Activated CD4-positive, alpha-beta T cell treated with anti-CD3 and anti-CD28 coated beads, Interleukin-2, Interleukin-6, amounts not matched to agents 100 ng/mL and 50 ng/mL, durations not matched to agents 16 hours and 8 hours (primary cell): ENCODE measurements at regions not wholly inside any gene's neighbourhood (a gene's known extent, or its start where the extent isn't known, plus 50 kb on each side); places are given as distances from the start of the nearest gene placed in this dataset.
"Not testable (repeated sequence)": the region's sequence is repeated elsewhere in the genome, so short reads cannot be mapped to it uniquely, and the experiment has no call there.

Experiments used
- DNase-seq: peaks from one replicate; pipeline ENCODE4 v3.0.0-alpha.2; 2020

DNA sequence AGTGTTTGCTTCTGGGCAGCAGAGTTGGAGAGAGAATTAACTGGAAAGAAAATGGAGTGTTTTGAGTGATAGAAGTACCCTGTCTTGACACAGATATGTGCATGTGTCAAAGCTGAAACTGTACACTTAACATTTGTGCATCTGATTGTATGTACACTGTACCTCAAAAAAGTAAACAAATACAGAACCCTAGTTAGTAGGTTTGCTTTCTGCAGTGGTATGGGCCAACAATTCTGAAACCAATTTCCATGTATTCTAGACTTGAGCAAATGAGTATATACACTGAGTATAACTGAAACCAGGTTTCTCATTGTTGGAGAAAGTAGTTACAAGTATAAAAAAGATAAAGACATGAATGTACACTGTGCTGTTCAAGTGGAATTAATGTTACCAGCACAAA, 52.4 kb downstream of the ELAPOR2 start:
- peak; percentile 8 for DNase-seq

DNA sequence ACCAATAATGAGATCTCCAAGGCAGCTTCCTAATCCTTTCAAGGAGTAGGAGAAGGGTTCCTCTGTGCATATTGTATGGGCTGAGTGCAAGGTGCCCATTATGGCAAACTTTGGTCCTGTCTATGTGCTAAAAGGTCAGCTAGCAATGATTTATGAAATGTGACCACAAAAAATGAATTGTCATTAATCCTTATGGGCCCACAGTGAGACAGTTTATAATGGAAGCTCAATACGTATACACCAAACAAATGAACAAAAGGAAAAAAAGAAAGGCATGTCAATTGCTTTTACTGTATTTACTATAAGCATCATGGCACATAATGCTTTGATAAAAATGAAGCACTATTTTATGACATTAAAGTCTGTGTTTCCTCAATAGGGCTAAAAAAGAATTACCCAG, 54.5 kb downstream of the ELAPOR2 start:
- no peak for DNase-seq

DNA sequence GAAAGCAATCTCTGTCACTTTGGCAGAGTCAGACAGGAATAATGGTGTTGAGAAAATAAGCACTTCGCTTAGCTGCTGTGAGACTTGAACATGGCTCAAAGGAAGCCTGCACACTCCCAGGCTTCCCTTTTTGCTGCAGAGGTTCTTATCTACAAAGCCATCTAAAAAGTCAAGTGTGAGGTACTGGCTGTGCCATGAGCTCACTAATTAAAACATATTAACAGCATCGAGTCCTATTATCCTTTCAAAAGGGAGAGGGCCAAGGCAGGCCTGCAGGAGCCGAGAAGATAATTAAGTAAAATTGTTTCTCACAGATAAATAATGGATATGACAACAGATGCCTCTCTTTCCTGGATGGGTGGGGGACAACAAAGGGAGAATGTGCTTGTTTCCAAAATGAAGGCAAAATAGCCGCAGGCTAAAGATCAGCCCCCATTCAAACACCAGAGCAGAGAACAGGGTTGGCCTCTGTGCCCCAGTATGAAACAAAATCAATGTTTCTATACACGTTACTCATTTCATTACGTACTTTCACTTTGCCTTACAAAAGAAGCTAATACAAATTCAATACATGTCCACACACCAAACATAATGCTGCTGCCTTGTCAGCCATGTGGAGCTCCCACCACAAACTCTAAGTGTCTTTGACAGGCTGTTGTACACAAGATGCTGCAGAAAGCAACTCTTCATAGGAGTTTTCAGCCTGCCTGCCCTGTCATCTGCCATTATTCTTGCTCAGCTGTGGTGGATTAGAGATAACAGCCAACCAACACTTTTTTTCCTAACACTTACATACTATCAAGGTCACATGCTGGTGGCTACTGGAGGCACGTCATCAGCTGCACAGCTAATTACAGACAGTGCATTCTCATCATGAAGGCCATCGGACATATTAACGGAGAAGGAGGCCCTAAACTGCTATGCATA, 55.3 kb downstream of the ELAPOR2 start:
- DNase-seq: no peak

DNA sequence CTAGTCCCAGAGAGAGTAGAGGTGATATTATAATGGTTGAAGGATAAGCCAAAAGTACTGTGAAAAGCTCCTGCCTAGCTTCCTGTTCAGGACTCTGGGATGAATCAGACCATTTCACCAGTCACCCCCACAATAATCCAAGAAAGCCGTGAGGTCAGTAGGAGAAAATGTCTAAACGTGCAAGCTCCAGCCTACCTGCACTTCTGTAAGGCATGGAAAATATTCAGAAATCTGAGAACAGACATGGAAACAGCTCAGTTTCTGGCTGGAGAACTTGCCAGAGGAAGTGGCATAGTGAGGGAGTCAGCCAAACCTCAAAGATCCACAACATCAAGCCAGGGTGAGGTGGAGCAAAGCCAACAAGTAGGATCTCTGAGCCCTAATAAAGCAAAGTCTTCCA, 58.2 kb downstream of the ELAPOR2 start:
- no peak for DNase-seq

DNA sequence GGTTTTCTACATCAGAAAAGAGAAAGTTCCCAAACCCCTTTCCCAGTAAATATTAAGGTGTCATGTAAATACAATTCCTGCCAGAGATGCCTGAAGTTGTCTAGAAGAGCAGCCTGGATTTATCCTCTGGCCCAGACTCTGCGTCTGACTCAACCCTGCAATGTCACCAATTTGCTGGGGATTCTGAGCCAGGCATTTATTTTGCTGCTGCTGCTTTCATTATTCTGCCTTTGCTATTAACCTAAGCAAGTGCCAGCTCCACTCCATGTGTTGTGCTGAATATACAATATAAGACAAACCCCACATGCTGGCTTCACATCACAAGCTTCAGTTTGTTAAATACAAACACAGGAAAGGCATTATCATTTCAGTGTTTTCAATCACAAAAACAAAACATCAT, 59.1 kb downstream of the ELAPOR2 start:
- DNase-seq: no peak

DNA sequence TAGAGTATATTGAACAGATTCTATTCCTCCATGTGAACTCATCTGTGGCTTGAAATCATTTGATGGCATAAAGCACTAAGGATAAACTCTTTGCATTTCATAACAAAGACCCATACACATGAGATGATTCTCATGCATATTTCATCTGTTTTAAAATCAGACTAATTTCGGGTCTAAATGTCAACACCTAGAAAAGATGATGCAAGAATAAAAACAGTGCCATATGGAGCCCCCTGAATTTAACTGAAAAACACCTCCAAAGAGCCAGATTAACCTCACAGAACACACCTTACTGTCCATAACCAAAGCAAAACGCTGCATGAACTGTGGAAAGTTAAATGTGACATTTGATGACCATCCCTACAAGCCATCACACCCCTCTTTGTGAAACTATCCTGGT, 59.7 kb downstream of the ELAPOR2 start:
- no peak for DNase-seq

DNA sequence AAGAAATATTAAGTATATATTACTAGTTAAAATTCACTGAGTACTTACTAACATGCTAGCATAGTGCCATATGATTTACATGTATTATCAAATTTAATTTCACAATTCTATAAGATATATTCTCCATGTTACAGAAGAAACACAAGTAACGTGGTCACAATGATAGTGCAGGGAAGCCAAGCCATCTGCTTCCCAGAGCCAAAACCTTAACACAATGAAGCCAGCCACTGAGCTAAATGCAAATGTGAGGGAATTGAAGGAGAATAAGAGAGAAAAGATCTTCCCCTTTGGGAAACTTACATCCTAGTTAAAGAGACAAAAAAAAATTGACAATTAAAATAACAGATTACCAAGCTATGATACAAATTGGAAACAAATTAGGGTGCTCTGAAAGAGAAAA, 63.6 kb downstream of the ELAPOR2 start:
- DNase-seq: no peak

DNA sequence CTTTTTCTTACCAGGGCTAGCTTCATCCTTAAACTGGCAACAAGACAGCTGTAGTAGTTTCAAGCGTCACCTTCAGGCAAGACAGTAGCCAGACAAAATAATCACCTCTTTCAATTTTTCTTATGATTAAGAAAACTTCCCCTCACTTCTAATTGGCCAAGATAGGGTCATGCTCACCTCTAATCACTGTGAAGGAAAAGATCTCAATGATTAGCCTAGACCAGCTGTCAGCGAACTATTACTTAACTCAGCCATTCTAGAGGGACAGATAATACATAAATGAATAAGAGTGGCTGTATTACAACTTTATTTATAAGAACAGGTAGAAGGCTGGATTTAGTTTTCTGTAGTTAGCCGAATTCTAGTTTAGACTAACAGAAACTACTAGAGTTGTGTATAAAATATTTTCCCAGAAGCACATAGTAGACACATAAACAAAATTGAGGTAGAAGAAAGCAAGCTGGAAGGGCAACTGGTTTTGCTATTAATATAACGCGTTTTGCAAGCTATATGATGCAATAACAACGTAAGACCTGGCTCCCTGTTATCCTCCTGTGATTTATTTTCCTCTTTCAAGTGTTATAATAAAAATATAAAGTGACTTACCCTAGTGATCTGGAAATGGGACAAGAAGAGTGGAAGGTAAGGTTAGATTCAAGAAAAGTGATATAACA, 64.3 kb downstream of the ELAPOR2 start:
- DNase-seq: no peak

DNA sequence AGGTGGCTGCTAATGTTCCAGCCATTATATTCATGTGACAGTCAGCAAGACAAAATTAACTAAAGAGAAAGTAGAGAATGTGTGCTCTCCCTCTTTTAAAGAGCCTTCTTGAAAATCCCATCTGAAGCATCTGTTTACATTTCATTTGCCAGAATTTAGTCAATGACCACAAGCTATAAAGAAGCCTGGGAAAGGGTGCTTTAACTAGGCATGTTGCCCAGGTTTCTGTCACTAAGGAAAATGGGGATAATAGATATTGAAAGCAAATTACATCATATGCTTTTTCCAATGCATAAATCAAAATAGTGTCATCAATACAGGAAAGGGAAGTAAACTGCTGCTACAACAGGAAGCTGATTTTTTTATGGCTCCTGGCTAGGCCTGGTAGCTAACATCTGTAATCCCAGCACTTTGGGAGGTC, 67.7 kb downstream of the ELAPOR2 start:
- no peak for DNase-seq

DNA sequence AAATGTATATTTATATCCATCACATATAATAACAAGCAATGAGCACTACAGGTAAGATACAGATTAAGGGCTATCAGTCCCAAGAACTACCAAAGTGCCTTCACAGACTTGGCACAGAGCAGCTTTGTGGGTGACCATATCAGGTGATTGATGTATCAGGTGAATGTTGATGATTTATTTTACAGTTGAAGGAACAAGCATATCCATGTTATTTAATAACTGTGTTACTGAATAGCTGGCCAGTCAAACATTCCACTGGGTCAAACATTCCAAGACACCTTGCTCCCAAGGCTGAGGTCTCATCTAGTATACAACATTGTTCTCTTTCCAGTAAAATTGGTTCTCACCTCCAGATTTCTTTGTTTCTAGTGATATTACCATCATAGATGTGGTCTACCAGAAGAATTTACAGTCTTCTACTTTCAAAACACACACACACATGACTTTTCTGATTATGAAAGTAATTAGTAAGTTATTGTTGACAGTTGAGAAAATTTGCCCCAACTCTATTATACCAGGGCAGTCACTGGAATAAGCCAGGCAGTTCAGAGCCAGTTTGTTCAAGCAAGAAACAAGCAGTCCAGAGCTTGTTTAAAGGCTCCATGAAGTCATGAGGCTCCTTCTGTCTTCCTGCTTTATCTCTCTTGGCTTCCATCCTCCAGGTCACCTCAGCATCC, 68.2 kb downstream of the ELAPOR2 start:
- DNase-seq: no peak

DNA sequence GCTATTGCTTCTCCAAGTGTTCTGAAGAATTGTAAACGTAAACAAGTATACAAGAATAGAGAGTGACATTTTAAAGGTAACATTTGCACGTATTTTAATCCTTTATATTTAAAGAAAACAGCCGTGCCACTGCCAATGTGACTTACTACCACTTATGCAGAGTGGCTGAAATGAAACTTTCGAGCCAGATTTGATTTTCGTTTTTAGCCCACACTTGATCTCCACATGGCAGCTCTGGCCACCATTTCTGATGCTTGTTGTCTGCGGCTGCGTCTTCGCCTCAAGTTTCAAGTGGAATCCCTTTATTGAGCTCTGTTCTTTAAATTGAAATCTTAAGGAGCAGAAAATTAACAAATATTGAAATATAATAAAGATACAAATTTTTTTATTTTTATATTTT, 70.0 kb downstream of the ELAPOR2 start:
- DNase-seq: no peak

DNA sequence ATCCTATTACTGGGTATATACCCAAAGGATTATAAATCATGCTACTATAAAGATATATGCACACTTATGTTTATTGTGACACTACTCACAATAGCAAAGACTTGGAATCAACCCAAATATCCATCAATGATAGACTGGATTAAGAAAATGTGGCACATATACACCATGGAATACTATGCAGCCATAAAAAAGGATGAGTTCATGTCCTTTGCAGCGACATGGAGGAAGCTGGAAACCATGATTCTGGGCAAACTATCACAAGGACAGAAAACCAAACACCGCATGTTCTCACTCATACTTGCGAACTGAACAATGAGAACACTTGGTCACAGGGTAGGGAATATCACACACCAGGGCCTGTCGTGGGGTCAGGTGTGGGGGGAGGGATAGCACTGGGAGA, 71.6 kb downstream of the ELAPOR2 start:
- DNase-seq: not testable (repeated sequence)

DNA sequence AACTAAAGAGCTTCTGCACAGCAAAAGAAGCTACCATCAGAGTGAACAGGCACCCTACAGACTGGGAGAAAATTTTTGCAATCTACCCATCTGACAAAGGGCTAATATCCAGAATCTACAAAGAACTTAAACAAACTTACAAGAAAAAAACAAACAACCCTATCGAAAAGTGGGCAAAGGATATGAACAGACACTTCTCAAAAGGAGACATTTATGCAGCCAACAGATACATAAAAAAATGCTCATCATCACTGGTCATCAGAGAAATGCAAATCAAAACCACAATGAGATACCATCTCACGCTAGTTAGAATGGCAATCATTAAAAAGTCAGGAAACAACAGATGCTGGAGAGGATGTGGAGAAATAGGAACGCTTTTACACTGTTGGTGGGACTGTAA, 72.1 kb downstream of the ELAPOR2 start:
- DNase-seq: not testable (repeated sequence)

DNA sequence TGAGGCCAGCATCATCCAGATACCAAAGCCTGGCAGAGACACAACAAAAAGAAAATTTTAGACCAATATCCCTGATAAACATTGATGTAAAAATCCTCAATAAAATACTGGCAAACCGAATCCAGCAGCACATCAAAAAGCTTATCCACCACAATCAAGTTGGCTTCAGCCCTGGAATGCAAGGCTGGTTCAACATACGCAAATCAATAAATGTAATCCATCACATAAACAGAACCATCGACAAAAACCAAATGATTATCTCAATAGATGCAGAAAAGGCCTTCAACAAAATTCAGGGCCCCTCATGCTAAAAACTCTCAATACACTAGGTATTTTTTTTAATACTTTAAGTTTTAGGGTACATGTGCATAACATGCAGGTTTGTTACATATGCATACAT, 74.1 kb downstream of the ELAPOR2 start:
- not testable (repeated sequence) for DNase-seq

DNA sequence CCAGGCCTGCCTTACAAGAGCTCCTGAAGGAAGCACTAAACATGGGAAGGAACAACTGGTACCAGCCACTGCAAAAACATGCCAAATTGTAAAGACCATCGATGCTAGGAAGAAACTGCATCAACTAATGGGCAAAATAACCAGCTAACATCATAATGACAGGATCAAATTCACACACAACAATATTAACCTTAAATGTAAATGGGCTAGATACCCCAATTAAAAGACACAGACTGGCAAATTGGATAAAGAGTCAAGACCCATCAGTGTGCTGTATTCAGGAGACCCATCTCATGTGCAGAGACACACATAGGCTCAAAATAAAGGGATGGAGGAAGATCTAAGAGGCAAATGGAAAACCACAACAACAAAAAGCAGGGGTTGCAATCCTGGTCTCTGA, 75.8 kb downstream of the ELAPOR2 start:
- not testable (repeated sequence) for DNase-seq

DNA sequence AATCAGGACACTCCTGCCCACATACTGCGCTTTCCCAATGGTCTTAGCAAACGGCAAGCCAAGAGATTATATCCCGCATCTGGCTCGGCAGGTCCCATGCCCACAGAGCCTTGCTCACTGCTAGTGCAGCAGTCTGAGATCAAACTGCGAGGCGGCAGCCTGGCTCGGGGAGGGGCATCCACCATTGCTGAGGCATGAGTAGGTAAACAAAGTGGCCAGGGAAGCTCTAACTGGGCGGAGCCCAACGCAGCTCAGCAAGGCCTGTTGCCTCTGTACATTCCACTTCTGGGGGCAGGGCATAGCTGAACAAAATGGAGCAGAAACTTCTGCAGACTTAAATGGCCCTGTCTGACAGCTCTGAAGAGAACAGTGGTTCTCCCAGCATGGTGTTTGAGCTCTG, 77.5 kb downstream of the ELAPOR2 start:
- DNase-seq: not testable (repeated sequence)

DNA sequence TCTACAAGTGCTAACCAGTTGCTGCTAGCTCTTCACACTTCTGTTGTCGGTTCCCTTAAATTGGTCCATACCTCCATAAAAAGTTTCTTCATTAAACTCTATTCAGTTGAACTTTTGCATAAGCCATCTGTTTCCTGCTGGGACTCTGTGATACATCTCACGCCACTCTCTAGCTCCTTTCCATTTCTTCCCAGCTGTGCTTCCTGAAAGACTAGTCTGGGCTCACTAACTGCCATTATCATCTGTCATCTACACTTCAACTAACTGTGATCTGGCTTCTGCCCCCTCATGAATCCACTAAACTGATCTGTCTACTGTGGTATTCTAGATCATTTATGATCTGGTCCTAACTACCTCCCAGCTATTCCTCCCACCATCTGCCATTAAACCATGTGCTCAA, 78.3 kb downstream of the ELAPOR2 start:
- DNase-seq: no peak

DNA sequence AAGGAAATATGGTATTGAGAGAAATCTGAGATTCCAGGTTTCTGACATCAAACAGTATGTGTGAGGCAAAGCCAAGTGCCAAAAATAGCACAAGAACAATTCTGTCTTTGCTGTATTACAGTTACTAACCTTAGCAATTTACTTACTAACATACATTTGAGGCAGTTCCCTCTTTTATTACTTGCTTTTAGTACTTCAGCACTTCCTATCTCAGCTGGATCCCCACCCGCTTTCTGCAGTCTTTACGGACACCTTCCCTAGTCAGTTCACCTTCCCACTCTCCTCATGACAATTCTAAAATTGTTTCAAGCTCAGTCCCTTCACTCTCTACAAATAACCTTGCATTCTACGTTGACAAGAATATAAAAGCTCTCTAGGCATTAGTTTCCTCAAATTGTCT, 79.2 kb downstream of the ELAPOR2 start:
- no peak for DNase-seq

DNA sequence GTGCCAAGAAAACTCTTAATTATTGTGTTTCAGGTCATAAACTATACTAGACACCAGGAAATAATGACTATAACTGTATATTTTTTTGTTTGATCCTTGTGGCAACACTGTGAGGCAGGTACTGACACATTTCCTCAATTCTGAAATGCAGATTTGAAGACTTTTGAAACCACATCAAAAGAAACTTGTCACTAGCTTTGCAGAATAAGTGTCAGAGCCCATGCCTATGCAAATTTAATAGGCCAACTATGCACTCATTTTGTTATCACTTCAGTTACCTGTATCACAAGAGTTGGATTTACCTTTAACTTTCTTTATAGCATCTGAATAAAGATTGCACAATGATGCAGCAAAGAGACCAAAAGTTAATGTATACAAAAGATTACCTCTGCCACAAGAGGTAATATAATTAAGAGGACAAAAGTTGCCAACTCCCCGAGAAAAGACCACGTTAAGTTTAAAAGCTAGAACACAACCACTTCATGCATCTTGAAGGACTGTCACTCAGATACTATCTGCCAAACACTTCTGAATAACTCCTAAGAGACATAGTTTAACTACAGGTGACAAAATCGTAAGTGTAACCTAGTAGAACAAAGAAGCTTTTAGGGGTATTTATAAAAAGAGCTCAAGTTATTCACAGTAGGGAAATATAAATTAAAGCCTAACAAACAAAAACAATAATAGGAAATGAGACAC, 80.5 kb downstream of the ELAPOR2 start:
- DNase-seq: peak; percentile 64

DNA sequence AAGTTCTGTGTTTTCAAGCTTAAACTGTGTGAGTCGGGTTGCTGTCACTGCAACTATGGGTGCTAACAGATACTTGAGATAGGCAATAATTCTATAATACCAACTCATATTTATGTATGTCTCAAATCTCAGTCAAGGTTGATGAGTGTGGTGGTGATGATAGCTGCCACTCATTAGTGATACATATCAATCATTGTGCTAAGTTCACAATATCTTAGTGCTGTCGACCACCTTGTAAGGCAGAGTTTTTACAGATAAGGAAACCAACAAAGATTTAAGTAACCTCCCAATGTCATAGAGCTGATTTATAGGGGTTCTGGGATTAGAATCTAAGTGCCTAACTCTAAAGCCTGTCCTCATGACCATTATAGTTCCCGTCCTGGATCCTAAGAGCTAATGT, 82.5 kb downstream of the ELAPOR2 start:
- DNase-seq: no peak

DNA sequence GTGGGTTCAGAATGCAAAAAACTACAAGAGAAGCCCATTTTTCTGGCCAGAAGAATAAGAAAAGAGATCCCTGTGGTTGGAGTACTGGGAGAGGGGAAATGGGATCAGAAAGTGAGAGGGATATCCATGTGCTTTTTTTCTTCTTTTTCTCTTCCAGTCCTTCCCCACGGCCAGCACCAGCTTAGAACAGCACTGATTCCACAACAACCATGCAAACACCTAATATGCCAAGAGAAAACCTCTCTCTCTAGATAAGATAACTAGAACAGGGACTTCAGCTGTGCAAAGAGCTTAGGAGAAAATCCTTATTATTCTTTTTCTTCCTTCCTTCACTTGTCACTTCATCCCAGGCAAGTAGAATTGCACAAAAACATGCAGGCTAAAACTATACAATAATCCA, 83.5 kb downstream of the ELAPOR2 start:
- no peak for DNase-seq

DNA sequence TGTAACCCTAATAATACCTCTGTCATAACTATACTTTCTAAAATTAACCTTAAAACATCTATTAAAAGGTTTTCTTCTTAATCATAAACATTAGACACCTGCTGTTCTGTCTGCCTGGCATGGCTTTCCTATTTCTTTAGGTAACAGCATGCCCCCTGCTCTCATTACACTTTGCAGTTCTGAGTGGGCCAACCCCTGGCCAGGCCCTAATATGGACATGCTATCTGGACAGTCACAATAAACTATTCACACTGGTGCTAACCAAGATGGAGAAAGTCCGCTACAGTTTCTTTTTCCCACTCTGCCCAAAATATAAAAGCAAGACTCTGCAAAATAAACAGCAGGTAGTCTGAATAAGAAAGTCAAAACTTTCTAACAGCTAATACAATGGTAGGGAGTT, 84.0 kb downstream of the ELAPOR2 start:
- no peak for DNase-seq

DNA sequence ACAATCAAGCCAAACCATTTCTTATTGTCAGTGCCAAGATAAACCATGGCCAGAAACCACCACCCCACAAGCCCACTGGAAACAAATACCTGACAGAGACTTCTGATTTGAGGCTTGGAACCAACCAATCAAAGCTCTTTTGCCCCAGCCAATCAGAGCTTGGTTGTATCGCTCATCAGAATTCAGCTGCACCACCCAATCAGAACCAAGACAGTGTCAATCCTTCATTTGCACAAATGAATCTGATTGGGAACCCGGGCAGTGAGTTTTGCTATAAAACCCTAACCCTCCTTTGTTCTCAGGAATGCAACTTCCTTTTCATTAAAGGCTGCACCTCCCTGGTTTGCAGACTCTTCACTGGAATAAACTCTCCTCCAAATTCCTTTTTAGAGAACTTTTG, 87.4 kb downstream of the ELAPOR2 start:
- DNase-seq: no peak
